ENCODE measurements at regions not wholly inside any gene's neighbourhood (a gene's known extent, or its start where the extent isn't known, plus 50 kb on each side); places are given as distances from the start of the nearest gene placed in this dataset.

- no peak for DNase-seq
- intact Hi-C loops (cut with DNase I): no loop called here
- Histone ChIP-seq H3K9ac (ENCODE audit: low read depth in 2 of 2, low read length in 2 of 2) (no peak overlapping the region), H3K36me3 (no peaks in the 10 kb centered on the region), H3K9me3 (no peaks in the 10 kb centered on the region), H3K4me1 (peaks cover 13% of the 10 kb centered on the region), H3K27me3 (no peaks in the 10 kb centered on the region), H3K4me3 (no peak overlapping the region), H3K27ac (no peak overlapping the region)
- no peak for TF ChIP-seq CTCF (IDR thresholded peaks at IDR 0.05)
These were observed 70.4 kb downstream of the ARHGAP35 start for GRCh38 chr19:46931202-46931601.

GRCh38 chr19:46932346-46932745, 71.5 kb downstream of the ARHGAP35 start:
- intact Hi-C loops (cut with DNase I): no loop called here
- TF ChIP-seq CTCF (IDR thresholded peaks at IDR 0.05): no peak
- Histone ChIP-seq H3K4me1 (peaks cover 10% of the 10 kb centered on the region), H3K4me3 (no peak overlapping the region), H3K9me3 (no peaks in the 10 kb centered on the region), H3K9ac (ENCODE audit: low read depth in 2 of 2, low read length in 2 of 2) (no peak overlapping the region), H3K36me3 (no peaks in the 10 kb centered on the region), H3K27ac (no peak overlapping the region), H3K27me3 (no peaks in the 10 kb centered on the region)
- DNase-seq: no peak

GRCh38 chr19:46935066-46935663, 74.4 kb downstream of the ARHGAP35 start:
- Histone ChIP-seq H3K9ac (ENCODE audit: low read depth in 2 of 2, low read length in 2 of 2) (no peak overlapping the region), H3K4me3 (no peak overlapping the region), H3K36me3 (no peaks in the 10 kb centered on the region), H3K27ac (no peak overlapping the region), H3K4me1 (peaks cover 7% of the 10 kb centered on the region), H3K27me3 (no peaks in the 10 kb centered on the region), H3K9me3 (no peaks in the 10 kb centered on the region)
- intact Hi-C loops (cut with DNase I): no loop called here
- no peak for TF ChIP-seq CTCF (IDR thresholded peaks at IDR 0.05)
- no peak for DNase-seq

- Histone ChIP-seq H3K9me3 (no peaks in the 10 kb centered on the region), H3K27ac (no peak overlapping the region), H3K4me3 (no peak overlapping the region), H3K4me1 (peaks cover 8% of the 10 kb centered on the region), H3K9ac (ENCODE audit: low read depth in 2 of 2, low read length in 2 of 2) (no peak overlapping the region), H3K27me3 (no peaks in the 10 kb centered on the region), H3K36me3 (no peaks in the 10 kb centered on the region)
- no peak for DNase-seq
- no peak for TF ChIP-seq CTCF (IDR thresholded peaks at IDR 0.05)
- intact Hi-C loops (cut with DNase I): no loop called here
These were observed 76.3 kb upstream of the NPAS1 start for GRCh38 chr19:46943150-46943946.

GRCh38 chr19:46944123-46944748, 75.4 kb upstream of the NPAS1 start:
- H3K36me3 ChIP-seq: no peaks in the 10 kb centered on the region
- intact Hi-C loops (cut with DNase I): no loop called here
- H3K4me1 ChIP-seq: peaks cover 8% of the 10 kb centered on the region
- no peaks in the 10 kb centered on the region for H3K27me3 ChIP-seq
- no peak for DNase-seq
- H3K4me3 ChIP-seq: no peak overlapping the region
- peak overlapping the region in 1 of 2 donors; percentile 75 for H3K9ac ChIP-seq (ENCODE audit: low read depth in 2 of 2, low read length in 2 of 2)
- peak overlapping the region; percentile 79 for H3K27ac ChIP-seq
- H3K9me3 ChIP-seq: no peaks in the 10 kb centered on the region
- no peak for TF ChIP-seq CTCF (IDR thresholded peaks at IDR 0.05)
